HG03097 (cell line): ENCODE measurements at regions not wholly inside any gene's neighbourhood (a gene's known extent, or its start where the extent isn't known, plus 50 kb on each side); places are given as distances from the start of the nearest gene placed in this dataset.
A peak's percentile ranks its signal among the peaks of the same experiment; 100 is the strongest.

ENCODE experiments used
- ATAC-seq: cut with Tn5 transposase; IDR thresholded peaks from one replicate; pipeline ENCODE4 v1.9.1; 2021; ENCODE audit not compliant: unreplicated experiment, low FRiP score

DNA sequence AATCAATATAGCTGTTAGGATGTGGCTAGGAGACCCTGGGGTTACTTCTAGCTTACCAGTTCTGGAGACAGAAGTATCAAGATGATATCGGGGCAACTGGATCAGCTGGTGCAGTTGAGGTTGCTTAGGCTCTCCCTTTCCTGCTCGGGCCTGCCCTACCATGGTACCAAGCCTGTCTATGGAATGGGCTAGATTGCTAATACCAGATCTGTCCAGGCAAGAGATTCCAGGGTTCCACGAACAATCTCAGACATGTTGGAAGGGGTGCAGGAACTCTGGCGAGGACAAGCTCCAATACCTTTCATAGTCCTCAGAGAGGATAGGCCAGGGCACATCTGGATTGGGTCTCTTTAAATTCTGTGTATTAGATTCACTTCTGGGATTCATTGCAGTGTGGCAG, 53.8 kb downstream of the ADM start:
- ATAC-seq, result no peak

DNA sequence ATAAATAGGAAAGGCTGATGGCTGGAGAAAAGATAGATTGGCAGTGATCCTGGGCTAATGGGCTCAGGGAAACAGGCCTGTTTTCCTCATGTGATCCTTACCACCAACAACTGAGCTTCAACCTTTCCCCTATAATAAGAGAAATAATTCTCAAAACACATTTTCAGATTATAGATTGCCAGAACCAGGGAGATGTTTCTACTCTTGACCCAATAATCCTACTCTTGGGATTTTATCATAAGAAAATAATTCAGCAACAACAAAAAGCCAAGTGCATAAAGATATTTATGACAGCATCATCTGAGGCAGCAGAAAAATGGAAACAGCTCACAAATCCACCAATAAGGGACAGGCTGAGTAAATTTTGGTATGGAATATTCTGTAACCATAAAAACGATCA, 54.3 kb downstream of the ADM start:
- ATAC-seq, result no peak

DNA sequence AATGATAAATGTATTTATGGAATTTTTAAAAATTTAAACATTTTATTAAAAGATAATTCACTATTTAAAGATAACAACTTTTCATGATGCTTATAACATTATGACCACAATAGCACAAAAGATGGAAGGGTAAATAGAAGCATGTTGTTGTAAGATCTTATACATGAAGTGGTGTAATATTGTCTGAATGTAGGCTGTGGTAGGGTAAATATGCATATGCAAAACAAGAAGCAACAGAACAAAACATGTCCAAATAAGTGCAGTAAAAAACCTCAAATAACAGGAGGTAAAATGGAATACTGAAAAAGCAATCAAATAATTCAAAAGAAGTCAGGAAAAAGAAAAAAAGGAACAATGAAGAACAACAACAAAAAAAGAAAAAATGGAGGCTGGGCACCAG, 56.0 kb downstream of the ADM start:
- no peak for ATAC-seq

GRCh38 chr11:10365045-10365444, 60.2 kb downstream of the ADM start:
- ATAC-seq, result no peak

DNA sequence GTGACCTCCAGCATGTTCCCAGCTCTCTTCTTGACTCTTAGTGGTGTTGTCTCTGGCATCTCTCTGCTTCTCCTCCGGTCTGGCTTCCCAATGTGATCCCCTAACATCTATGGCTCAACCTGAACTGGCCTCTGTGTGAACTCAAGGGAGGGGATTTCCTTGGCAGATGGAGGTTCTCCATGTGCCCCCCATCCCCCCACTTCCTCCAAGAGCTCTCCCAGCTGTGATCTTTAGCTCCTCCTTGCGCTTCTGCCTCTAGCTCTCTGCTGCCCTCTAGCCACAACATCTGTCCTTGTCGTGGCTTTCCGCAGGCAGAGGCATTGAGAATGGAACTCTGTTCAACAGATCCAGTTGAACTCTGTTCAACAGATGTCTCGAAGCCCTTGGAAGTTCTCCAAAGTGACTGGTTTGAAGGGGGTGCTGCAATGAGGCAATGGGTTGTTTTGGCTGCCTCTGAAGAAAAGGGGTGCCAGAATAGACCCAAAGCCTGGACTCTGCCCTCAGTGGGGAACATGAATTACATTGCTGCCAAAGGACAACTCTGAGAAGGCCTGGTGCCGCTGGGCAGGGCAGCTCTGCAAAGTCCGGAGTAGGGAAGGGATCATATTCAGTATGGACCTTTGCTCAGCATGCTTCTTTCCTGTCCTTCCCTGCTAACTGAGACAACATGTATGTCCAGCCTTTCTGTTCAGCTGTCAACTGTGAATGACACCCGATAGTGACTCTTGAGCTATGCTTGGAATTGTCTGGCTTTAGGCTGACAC, 61.9 kb downstream of the ADM start:
- peak; percentile 79 for ATAC-seq

- ATAC-seq, result no peak
Observed at GRCh38 chr11:10371926-10372641, 67.2 kb downstream of the ADM start.

DNA sequence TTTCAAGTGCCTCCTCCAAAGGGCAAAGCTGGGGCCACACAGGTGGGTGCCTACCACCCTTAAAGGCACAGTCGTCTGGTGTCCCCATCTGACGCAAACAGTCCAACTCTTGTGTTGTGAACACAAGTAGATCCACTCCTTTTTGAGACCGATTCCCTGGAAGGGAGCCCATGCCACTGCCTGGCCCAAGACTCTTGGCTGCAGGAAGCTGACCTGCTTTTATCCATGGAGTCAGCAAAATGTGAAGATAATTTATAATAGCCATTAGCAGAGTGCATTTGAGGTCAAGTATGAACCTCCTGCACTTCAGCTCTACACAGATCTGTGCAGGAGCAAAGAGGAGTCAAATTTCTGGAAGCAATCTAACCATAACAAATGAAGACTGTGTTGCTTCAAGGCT, 68.5 kb downstream of the ADM start:
- no peak for ATAC-seq

DNA sequence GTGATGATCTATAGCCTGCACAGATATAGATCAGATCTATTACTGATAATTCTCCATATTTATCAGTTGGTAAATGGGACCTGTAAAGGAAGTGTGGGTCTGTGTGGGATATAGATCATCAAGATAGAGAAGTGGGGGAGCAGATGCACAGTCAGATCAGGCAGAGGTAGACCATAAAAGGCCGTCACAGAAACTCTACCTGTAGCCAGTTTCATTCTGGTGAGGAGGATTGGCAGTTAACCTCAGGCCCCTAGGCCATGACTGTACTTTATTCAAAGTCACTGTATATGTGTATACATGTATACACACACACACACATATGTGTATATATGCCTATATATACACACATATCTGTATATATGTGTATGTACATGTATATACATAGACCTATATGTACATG, 69.1 kb downstream of the ADM start:
- ATAC-seq, result no peak

DNA sequence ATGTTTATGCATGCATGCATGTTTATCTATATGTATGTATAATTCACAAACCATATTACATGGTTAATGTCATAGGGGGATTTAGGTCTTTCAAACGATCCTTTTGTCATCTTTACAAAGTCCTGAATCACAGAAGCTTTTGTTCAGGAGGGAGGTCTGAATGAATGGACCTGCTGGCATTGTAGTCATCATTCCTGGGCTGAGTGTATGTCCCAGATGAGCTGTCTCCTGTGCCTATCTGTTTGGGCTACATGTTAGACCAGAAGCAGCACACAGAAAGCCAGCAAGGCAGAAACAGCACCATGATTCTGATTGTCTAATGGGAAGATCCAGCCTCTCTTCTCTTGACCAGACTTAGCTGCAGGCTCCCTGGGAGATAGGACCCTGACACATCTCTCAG, 69.5 kb downstream of the ADM start:
- no peak for ATAC-seq

GRCh38 chr11:10375280-10375971, 70.6 kb downstream of the ADM start:
- ATAC-seq, result no peak

DNA sequence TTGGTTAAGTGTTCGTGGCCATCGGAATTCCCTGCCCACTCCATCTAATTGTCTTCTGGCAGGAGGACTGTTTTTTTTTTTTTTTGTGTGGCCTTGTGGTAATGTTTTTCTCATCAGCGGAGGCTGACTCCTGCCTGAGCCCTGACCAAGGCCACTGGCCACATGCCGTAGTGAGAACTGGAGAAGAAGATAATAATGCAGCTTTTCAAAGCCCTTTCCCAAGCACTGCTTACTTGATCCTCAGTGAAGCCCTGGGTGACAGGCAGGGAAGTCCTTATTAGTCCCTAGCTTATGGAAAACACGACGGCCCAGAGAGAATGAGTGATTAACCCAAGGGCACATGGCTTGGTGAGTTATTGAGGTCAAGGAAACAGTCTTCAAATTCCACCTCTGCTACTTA, 71.2 kb downstream of the ADM start:
- no peak for ATAC-seq

- ATAC-seq, result no peak
Observed at GRCh38 chr11:10377183-10377582, 72.3 kb downstream of the ADM start.

DNA sequence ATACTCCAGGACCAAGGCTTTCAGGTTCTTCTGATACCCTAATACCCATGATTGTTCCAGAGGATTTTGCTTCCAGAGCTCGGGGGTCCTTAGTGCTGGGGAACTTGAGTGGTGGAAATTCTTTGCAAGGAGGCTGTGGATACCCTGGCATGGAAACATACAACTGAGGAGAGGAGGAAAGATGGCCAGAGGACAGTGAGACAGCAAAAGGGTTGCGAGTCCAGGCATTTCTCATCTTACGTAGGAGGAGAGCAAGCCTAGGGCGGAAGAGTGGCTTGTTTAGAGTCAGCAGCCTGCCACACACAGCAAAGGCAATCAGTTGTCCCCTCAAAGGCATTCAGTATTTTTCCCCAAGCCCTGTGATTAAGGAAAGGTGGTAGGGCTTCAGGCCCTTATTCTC, 73.5 kb downstream of the ADM start:
- no peak for ATAC-seq

DNA sequence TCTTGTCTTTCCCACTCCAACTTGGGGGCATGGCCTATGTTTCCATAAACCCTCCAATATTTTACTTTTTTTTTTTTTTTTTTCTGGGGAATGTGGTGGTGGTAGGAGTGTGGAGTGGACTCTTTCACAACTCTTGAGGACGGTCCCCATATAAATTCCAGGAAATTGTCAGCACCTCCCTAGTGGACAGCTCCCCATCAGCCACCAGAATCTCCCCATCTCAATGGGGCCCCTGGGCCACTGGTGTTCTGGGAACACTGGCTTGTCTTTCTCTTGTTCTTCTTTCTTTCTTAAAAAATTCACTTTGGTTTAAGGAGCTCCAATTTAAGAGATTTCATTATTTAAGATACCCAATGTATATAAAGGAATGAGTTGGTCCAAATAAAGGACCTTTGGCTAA, 74.1 kb downstream of the ADM start:
- no peak for ATAC-seq

GRCh38 chr11:10379426-10379825, 74.6 kb downstream of the ADM start:
- ATAC-seq, result no peak

GRCh38 chr11:10379871-10380568, 75.0 kb upstream of the AMPD3 start:
- no peak for ATAC-seq

GRCh38 chr11:10380921-10381320, 74.1 kb upstream of the AMPD3 start:
- ATAC-seq, result no peak

DNA sequence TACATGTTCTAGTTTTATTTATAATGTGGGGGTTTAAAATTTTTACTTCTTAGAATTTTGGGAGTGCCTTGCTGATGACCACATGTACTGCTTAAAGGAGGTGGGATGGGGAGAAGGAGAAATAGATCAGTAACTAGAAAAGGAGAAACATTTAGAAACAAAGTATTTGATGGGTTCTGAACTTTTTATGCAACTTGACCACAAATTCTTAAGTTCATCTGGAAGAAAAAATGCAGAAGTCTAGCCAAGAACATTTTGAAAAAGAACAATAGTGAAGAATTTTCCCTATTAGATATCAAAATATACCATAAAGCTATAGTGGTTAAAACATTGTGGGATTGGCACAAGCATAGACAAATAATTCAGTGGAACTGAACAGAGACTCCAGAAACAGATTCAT, 73.3 kb upstream of the AMPD3 start:
- no peak for ATAC-seq

GRCh38 chr11:10382518-10382917, 72.5 kb upstream of the AMPD3 start:
- no peak for ATAC-seq

DNA sequence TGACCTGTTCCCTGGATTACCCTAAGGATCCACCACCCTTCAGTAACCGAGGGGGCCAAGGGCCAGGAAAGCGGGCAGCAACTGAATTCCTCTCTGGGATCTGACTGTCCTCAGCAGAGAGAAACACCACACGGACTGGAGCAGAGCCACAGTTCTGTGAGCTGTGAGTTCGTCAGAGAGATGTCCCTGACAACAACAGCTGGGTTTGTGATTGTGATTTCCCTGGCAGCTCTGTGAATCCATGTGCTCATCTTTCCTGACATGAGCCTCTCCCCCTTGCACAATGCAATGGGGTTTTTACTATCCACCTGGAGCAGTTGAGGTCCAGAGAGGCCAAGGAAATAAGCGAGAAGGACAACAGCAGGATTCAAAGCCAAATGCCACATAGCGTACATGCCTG, 69.4 kb upstream of the AMPD3 start:
- no peak for ATAC-seq

- no peak for ATAC-seq
Observed at GRCh38 chr11:10386361-10386760, 68.7 kb upstream of the AMPD3 start.
